SKM-1 (cell line): ENCODE measurements at regions not wholly inside any gene's neighbourhood (a gene's known extent, or its start where the extent isn't known, plus 50 kb on each side); places are given as distances from the start of the nearest gene placed in this dataset.
"Not testable (repeated sequence)": the region's sequence is repeated elsewhere in the genome, so short reads cannot be mapped to it uniquely, and the experiment has no call there.

Experiments
- DNase-seq: peaks from one replicate; lab custom pipeline; 2025; ENCODE audit not compliant: unreplicated experiment; lab: John Stamatoyannopoulos, UW

- not testable (repeated sequence) for DNase-seq
These were observed 1082.5 kb downstream of the PCDH17 start for GRCh38 chr13:58714016-58714415.

DNA sequence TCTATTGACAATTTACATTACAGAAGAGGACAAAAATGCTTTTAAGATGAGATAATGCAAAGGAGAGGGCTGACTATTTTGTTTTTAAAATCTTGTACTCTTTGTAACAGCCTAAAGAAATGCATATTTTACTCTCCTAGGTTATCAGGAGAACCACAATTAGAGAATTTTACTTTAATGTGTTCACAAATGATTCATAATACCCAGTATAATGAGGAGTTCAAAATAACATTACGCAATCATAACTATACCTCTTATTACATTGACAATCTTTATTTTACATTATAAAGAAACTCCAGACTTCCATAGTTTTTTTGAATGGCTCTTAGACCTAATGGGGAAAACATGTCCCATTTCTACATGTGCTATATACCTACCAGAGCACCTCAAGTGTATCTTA, 1089.7 kb downstream of the PCDH17 start:
- DNase-seq = no peak

DNA sequence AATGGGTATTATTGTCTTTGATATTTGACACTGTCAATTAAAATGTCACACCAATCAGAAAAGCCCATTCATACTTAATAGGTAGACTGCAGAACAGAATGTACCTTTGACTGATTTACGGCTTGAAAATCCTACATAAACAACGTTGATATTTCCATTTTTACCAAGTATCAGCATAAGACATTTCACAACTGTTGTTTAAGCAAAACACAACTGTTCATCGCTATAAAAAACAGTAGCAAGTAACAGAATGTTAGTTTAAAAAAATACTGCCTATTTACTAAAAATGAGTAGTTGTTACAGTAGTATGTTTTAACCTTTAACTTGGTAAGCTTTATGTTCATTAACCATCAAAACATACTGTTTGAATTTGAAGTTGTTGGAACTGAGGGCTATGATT, 1096.6 kb downstream of the PCDH17 start:
- DNase-seq = no peak

GRCh38 chr13:58729361-58729760, 1097.8 kb downstream of the PCDH17 start:
- no peak for DNase-seq

DNA sequence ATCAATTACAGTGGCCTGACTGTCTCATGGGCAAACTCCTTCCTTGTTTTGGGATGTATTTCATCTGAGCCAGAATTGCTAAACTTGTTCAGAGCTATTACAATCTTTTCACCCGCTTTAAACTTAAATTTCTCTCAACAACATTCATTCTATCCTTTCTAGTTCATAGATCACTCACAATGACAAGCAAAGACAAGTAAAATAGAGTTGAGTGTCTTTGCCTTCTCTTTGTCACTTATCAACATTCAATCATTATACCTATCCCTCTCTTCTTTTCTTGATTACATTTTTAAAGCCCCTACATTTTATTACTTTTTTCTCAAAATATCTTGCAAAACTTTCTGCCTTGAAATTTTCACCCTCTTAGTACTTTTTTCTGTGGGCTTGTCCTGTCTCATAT, 1113.1 kb downstream of the PCDH17 start:
- no peak for DNase-seq

- DNase-seq = no peak
These were observed 1136.0 kb downstream of the PCDH17 start for GRCh38 chr13:58767566-58767965.

DNA sequence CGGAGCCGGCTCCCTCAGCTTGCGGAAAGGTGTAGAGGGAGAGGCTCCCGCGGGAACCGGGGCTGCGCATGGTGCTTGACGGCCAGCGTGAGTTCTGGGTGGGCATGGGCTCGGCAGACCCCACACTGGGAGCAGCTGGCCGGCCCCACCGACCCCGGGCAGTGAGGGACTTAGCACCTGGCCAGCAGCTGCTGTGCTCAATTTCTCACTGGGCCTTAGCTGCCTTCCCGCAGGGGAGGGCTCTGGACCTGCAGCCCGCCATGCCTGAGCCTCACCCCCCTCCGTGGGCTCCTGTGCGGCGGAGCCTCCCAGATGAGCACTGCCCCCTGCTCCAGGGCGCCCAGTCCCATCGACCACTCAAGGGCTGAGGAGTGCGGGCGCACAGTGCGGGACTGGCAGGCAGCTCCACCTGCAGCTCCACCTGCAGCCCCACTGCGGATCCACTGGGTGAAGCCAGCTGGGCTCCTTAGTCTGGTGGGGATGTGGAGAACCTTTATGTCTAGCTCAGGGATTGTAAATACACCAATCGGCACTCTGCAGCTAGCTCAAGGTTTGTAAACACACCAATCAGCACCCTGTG, 1141.8 kb downstream of the PCDH17 start:
- no peak for DNase-seq

DNA sequence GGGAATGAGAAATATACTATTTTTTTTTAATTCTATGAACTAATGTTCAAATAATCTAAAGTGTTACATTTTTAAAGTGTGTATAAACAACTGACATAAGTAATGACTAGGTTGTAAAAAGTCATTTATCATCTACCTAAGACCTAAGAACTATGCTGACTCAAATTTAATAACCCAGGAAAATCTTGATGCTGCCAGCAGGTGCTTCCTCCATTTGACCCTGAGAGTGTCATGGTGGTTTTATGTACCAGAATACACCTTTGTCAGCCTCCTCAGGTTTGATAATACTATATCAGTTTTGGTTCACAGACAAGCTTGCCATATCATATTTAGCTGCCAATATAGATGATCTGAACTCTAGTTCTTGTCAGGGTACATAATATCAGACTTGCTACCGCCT, 1151.2 kb downstream of the PCDH17 start:
- DNase-seq = no peak

DNA sequence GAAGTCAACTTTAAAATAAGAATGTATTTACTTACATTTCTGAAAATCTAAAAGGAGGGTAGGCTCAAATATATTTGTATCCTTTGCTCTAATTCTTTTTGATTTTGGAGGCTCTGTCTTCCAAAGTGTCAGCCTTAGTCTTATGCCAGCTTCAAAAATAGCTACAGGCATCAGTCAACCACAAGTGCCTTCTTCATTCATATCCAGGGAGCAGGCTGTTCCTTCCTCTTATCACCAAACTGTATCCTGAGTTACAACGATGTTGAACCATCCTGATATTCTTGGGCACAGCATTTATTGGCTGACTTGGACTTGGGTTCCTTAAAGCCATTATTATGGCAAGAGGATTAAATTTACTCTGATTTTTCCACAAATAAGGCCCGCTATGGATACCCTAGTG, 1161.3 kb downstream of the PCDH17 start:
- no peak for DNase-seq

GRCh38 chr13:58795715-58796114, 1164.2 kb downstream of the PCDH17 start:
- no peak for DNase-seq

DNA sequence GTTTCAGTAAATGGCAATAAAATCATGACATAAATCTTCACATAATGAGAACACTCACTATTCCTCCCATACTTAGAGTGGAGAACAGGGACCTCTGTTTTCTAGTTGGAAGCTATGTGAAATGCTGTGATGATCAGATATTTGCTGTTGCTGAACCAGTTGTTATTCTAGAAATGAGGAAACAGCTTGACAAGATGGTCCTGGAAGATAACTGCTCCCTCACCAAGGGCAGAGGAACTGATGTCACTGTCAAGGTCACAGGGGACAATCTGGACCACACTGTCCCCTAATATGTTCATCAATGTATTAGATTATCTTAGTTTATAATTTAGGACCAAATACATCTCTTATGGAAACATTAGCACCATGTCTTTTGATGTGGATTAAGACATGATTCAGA, 1173.3 kb downstream of the PCDH17 start:
- no peak for DNase-seq

GRCh38 chr13:58806401-58806800, 1174.9 kb downstream of the PCDH17 start:
- no peak for DNase-seq

GRCh38 chr13:58823701-58824100, 1192.2 kb downstream of the PCDH17 start:
- no peak for DNase-seq

DNA sequence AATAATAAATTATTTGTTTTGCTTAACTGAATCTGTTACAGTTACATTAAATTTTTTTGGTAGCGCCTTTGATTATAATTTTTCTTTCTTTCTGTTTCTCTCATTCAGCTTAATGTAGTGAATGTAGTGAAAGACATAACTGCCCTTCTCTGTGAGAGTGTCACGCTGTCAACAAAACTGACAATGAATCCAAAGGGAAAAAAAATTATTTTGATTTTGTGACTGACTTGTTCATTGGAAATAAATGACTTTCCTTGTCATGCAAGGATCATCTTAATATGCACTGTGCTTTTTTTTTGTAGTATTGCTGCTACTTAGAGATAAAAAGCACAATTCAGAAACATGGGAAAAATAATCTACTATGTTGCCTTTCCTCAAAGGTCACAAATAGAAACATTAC, 1196.4 kb downstream of the PCDH17 start:
- no peak for DNase-seq

GRCh38 chr13:58830841-58831240, 1199.3 kb downstream of the PCDH17 start:
- DNase-seq = no peak

DNA sequence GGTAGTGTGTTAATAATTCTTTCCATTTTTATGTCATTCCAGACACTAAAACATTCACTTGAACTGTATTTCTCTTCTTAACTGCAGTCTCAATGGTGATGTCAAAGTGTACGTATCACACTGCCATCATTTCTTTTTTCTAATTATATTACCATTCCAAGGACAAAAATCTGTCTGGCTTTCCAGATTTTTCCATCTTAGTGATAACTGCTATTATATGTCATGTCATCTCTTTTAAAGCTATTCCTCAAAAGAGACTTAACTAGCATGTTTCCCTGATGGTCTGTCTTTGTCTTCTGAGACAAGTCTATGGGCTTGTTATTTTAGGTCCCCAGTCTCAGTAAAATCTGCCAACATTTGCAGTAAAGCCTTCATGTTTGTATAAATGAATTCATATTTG, 1207.1 kb downstream of the PCDH17 start:
- DNase-seq = no peak

GRCh38 chr13:58843071-58843470, 1211.5 kb downstream of the PCDH17 start:
- DNase-seq = no peak

GRCh38 chr13:58843567-58843966, 1212.0 kb downstream of the PCDH17 start:
- no peak for DNase-seq

DNA sequence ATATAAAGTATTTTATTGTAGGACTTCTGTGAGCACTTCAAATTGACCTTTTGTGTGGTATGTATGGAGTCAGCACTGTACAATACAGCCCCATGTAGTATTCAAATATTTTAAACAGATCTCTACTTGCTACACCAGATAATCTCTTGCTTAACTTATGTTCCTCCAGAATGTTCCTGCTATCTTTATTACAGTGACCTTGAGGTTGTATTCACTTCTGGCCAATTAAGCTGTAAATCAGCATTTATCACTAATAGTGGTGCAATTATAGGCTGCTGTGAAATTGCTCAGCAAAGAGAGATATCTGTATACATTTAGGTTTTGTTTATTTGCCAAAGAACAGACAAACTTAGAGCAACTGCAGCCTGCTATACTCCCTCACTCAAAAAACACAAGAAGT, 1218.6 kb downstream of the PCDH17 start:
- no peak for DNase-seq

- DNase-seq = no peak
These were observed 1220.5 kb downstream of the PCDH17 start for GRCh38 chr13:58852076-58852475.

GRCh38 chr13:58855283-58855682, 1223.7 kb downstream of the PCDH17 start:
- DNase-seq = no peak

DNA sequence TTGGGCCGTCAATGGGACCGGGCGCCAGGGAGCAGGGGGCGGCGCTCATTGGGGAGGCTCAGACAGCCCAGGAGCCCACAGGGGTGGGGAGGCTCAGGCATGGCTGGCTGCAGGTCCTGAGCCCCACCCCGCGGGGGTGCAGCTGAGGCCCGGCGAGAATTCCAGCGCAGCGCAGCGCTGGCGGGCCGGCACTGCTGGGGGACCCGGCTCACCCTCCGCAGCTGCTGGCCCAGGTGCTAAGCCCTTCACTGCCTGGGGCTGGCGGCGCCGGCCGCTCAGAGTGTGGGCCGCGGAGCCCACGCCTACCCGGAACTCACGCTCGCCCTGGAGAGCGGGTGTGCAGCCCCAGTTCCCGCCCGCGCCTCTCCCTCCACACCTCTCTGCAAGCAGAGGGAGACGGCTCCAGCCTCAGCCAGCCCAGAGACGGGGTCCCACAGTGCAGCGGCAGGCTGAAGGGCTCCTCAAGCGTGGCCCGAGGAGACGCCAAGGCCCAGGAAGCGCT, 1227.4 kb downstream of the PCDH17 start:
- DNase-seq = no peak

DNA sequence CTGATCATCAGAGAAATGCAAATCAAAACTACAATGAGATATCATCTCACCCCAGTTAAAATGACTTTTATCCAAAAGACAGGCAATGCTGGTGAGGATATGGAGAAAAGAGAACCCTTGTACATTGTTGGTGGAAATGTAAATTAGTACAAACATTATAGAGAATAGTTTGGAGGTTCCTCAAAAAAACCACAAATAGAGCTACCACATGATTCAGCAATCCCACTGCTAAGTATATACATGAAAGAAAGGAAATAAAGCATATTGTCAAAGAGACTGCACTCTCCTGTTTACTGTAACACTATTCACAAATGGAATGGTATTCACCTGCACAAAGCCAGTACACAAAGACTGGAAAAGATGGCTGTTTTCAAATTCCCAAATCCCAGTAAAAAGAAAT, 1233.7 kb downstream of the PCDH17 start:
- DNase-seq = no peak
